ENCODE measurements at regions not wholly inside any gene's neighbourhood (a gene's known extent, or its start where the extent isn't known, plus 50 kb on each side); places are given as distances from the start of the nearest gene placed in this dataset.

- TF ChIP-seq EZH2 (IDR thresholded peaks at IDR 0.05; ENCODE audit: low read depth), result no peak
- TF ChIP-seq CTCF (conservative IDR thresholded peaks at IDR 0.05), result no peak
These were observed 181.1 kb downstream of the BTG1 start for GRCh38 chr12:91964501-91964900.

Measured in PC-9 (cell line).